Panc1 (cell line): ENCODE measurements at regions not wholly inside any gene's neighbourhood (a gene's known extent, or its start where the extent isn't known, plus 50 kb on each side); places are given as distances from the start of the nearest gene placed in this dataset.

Experiments used
- ATAC-seq: fragments of 200-7000 bp; cut with Tn5 transposase; 2 replicates; pipeline ENCODE4 v1.9.1; 2020; ENCODE audit warnings: mild to moderate bottlenecking, moderate library complexity
- BruUV-seq: library from RNA; stranded (reverse); fragments of 400-500 nt; replicated peaks from 2 replicates; lab custom pipeline; 2021; lab: Mats Ljungman, UMichigan
- CTCF ChIA-PET: fragments of 300-600 bp; sonication (Branson Sonifier 250); formaldehyde crosslinking; loops from one replicate; lab custom pipeline; 2022; ENCODE audit warnings: antibody characterized with exemption; lab: Charles Lee
- POLR2A ChIA-PET: fragments of 300-600 bp; sonication (Branson Sonifier 250); formaldehyde crosslinking; loops from one replicate; lab custom pipeline; 2022; ENCODE audit warnings: antibody characterized with exemption; lab: Charles Lee
- DNase-seq: peaks from one replicate; pipeline ENCODE4 v3.0.0-alpha.2; 2010; ENCODE audit warnings: low read depth, low spot score
- H3K27ac ChIP-seq: 2 replicates; pipeline ENCODE4 v1.5.1; 2011; ENCODE audit warnings: mild to moderate bottlenecking, low read length, inconsistent platforms
- H3K27me3 ChIP-seq: fragments of 200-500 bp; sonication (Bioruptor generic); 2 replicates; pipeline ENCODE4 v1.6.0; 2014; ENCODE audit warnings: low read length, inconsistent platforms; ENCODE audit not compliant: control insufficient read depth, insufficient read depth
- H3K36me3 ChIP-seq: fragments of 200-500 bp; sonication (Bioruptor generic); 2 replicates; pipeline ENCODE4 v1.5.1; 2014; ENCODE audit warnings: inconsistent platforms, mild to moderate bottlenecking, low read length, moderate library complexity; ENCODE audit not compliant: control insufficient read depth, insufficient read depth
- H3K4me1 ChIP-seq: 2 replicates; pipeline ENCODE4 v1.5.1; 2011; ENCODE audit warnings: inconsistent platforms, mild to moderate bottlenecking, low read length, moderate library complexity; ENCODE audit not compliant: control insufficient read depth, insufficient read depth
- H3K4me3 ChIP-seq, 2 experiments: 2 replicates each; pipeline ENCODE4 v1.5.1; 2011 to 2012; ENCODE audit warnings: low read depth in 2 of 2, low read length in 2 of 2, mild to moderate bottlenecking in 2 of 2, inconsistent platforms in 1 of 2, moderate library complexity in 1 of 2
- H3K9me3 ChIP-seq: fragments of 200-500 bp; sonication (Bioruptor generic); 2 replicates; pipeline ENCODE4 v1.5.1; 2014; ENCODE audit warnings: low read depth, mild to moderate bottlenecking, inconsistent platforms, low read length, moderate library complexity; ENCODE audit not compliant: control insufficient read depth, insufficient read depth
- POLR2AphosphoS5 ChIP-seq: IDR thresholded peaks from 2 replicates; pipeline ENCODE4 v1.6.1; 2012; ENCODE audit warnings: mild to moderate bottlenecking, low read depth, low read length, moderate library complexity
- REST ChIP-seq, 2 experiments: IDR thresholded peaks; 2 replicates each; pipeline ENCODE4 v1.6.1; 2011 to 2012; ENCODE audit warnings: low read depth in 2 of 2, control low read depth in 1 of 2, low read length in 1 of 2, mild to moderate bottlenecking in 1 of 2, moderate library complexity in 1 of 2; ENCODE audit not compliant: insufficient read depth in 1 of 2
- SIN3A ChIP-seq: IDR thresholded peaks from 2 replicates; pipeline ENCODE4 v1.6.1; 2012; ENCODE audit warnings: low read depth, mild to moderate bottlenecking, low read length, moderate library complexity, borderline replicate concordance; ENCODE audit not compliant: insufficient read depth
- TCF7L2 ChIP-seq: IDR thresholded peaks from 2 replicates; pipeline ENCODE4 v1.6.1; 2011; ENCODE audit warnings: mild to moderate bottlenecking, low read depth, low read length, inconsistent platforms
- in situ Hi-C: cut with HindIII; loops from 2 replicates; pipeline ENCODE4 v1.10.0; 2016; ENCODE audit warnings: low sequenced_read_pairs, low pct_unique_long_range_greater_than_20kb
- intact Hi-C: fragments of 100-400 bp; cut with micrococcal nuclease; formaldehyde crosslinking; loops from one replicate; pipeline ENCODE4 v1.10.0; 2022; ENCODE audit not compliant: unreplicated experiment
- TF ChIP-seq, protein P1 (sequence below): fragments of 450-650 bp; IDR thresholded peaks from 2 replicates; pipeline ENCODE4 v1.5.1; 2017; ENCODE audit warnings: mild to moderate bottlenecking

GRCh38 chr2:121120411-121120810, 164.6 kb downstream of the TFCP2L1 start:
- intact Hi-C loops (no loop called here), in situ Hi-C loops (no loop called here)
- no peak for DNase-seq
- no peaks in the 10 kb centered on the region for H3K36me3 ChIP-seq
- ATAC-seq, result no peak
- H3K27ac ChIP-seq, result no peak overlapping the region
- no peak for TF ChIP-seq REST (IDR thresholded peaks at IDR 0.05; ENCODE audit: insufficient read depth in 1 of 2, low read depth in 2 of 2, low read length in 1 of 2)
- TF ChIP-seq POLR2AphosphoS5, result no peak
- TF ChIP-seq TCF7L2, result no peak
- TF ChIP-seq, protein P1, sequence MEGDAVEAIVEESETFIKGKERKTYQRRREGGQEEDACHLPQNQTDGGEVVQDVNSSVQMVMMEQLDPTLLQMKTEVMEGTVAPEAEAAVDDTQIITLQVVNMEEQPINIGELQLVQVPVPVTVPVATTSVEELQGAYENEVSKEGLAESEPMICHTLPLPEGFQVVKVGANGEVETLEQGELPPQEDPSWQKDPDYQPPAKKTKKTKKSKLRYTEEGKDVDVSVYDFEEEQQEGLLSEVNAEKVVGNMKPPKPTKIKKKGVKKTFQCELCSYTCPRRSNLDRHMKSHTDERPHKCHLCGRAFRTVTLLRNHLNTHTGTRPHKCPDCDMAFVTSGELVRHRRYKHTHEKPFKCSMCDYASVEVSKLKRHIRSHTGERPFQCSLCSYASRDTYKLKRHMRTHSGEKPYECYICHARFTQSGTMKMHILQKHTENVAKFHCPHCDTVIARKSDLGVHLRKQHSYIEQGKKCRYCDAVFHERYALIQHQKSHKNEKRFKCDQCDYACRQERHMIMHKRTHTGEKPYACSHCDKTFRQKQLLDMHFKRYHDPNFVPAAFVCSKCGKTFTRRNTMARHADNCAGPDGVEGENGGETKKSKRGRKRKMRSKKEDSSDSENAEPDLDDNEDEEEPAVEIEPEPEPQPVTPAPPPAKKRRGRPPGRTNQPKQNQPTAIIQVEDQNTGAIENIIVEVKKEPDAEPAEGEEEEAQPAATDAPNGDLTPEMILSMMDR, result no peak
- TF ChIP-seq SIN3A, result no peak
- no peak overlapping the region for H3K4me3 ChIP-seq
- POLR2A ChIA-PET, result interaction anchor here (0.6 kb wide), 1 partner anchor 122 kb away, joined by 12 read pairs; no protein-coding TSS in a partner anchor
- no peaks in the 10 kb centered on the region for H3K4me1 ChIP-seq
- BruUV-seq, result no TSS peak
- H3K27me3 ChIP-seq, result peaks cover 2% of the 10 kb centered on the region; the same call in 1 of the 2 replicates
- H3K9me3 ChIP-seq, result no peaks in the 10 kb centered on the region
- CTCF ChIA-PET, result no interaction called here

GRCh38 chr2:121120991-121121390, 164.0 kb downstream of the TFCP2L1 start:
- ATAC-seq, result no peak
- Histone ChIP-seq H3K27ac (no peak overlapping the region), H3K27me3 (peaks cover 2% of the 10 kb centered on the region; the same call in 1 of the 2 replicates), H3K36me3 (no peaks in the 10 kb centered on the region), H3K9me3 (no peaks in the 10 kb centered on the region), H3K4me1 (no peaks in the 10 kb centered on the region), H3K4me3 (no peak overlapping the region)
- ChIA-PET CTCF (no interaction called here), POLR2A (no interaction called here)
- DNase-seq, result no peak
- intact Hi-C loops (no loop called here), in situ Hi-C loops (no loop called here)
- no TSS peak for BruUV-seq
- TF ChIP-seq POLR2AphosphoS5 (no peak), SIN3A (no peak)

GRCh38 chr2:121121661-121122060, 163.3 kb downstream of the TFCP2L1 start:
- intact Hi-C loops, result no loop called here
- H3K36me3 ChIP-seq, result no peaks in the 10 kb centered on the region
- in situ Hi-C loops, result no loop called here
- peaks cover 5% of the 10 kb centered on the region; the same call in 1 of the 2 replicates for H3K27me3 ChIP-seq
- POLR2A ChIA-PET, result no interaction called here
- no peak for ATAC-seq
- no TSS peak for BruUV-seq
- H3K4me3 ChIP-seq, result no peak overlapping the region
- H3K9me3 ChIP-seq, result no peaks in the 10 kb centered on the region
- no peak for TF ChIP-seq TCF7L2
- no peak for TF ChIP-seq POLR2AphosphoS5
- no peak for TF ChIP-seq SIN3A
- no peak for TF ChIP-seq REST (IDR thresholded peaks at IDR 0.05; ENCODE audit: insufficient read depth in 1 of 2, low read depth in 2 of 2, low read length in 1 of 2)
- no peak for DNase-seq
- no peaks in the 10 kb centered on the region for H3K4me1 ChIP-seq
- H3K27ac ChIP-seq, result no peak overlapping the region
- CTCF ChIA-PET, result no interaction called here
